Esophagus squamous epithelium (tissue), 4 donors: ENCODE measurements at regions not wholly inside any gene's neighbourhood (a gene's known extent, or its start where the extent isn't known, plus 50 kb on each side); places are given as distances from the start of the nearest gene placed in this dataset.

ENCODE experiments used
- CTCF ChIP-seq, 6 experiments: fragments of 450-650 bp in 4 of 6; fragments of 200-600 bp in 2 of 6; sonication (generic) in 2 of 6; IDR thresholded peaks; one replicate each; pipeline ENCODE4 v1.5.1; 2016 to 2019; ENCODE audit warnings: antibody characterized with exemption in 6 of 6, mild to moderate bottlenecking in 4 of 6, moderate library complexity in 4 of 6
- POLR2A ChIP-seq, 4 donors: fragments of 450-650 bp; IDR thresholded peaks; one replicate each; pipeline ENCODE4 v1.6.1; 2017; ENCODE audit warnings: antibody characterized with exemption in 4 of 4, mild to moderate bottlenecking in 4 of 4, moderate library complexity in 3 of 4

- TF ChIP-seq POLR2A (IDR thresholded peaks at IDR 0.05), result no peak
- no peak for TF ChIP-seq CTCF (IDR thresholded peaks at IDR 0.05)
Observed at GRCh38 chr11:11192541-11192940, 160.5 kb downstream of the CSNK2A3 start.
